ENCODE measurements at regions not wholly inside any gene's neighbourhood (a gene's known extent, or its start where the extent isn't known, plus 50 kb on each side); places are given as distances from the start of the nearest gene placed in this dataset.

DNA sequence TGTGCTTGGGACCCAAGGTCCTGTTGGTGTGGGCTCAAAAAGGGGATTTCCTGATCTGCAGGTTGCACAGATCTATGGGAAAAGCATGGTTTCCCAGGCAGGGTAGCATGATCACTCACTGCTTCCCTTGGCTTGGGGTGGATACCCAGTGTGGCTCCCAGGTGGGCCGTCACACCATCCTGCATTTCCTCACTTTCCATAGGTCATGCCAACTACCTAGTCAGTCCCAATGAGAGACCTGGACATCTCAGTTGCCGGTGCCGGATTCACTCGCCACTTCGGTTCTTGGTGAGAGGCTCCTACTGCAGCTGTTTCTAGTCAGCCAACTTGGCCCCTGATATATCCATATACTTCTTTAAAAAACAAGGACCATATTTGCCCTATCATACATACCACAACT, 503.0 kb downstream of the PCDH17 start:
- no peak overlapping the region for H3K4me3 ChIP-seq (ENCODE audit: insufficient read depth, low read depth, low read length)
- no peaks in the 10 kb centered on the region for H3K27me3 ChIP-seq (ENCODE audit: control insufficient read depth, insufficient read depth, low read length, poor library complexity, severe bottlenecking)
- no peaks in the 10 kb centered on the region for H3K4me1 ChIP-seq (ENCODE audit: control insufficient read depth, insufficient read depth, low read length)
- no peaks in the 10 kb centered on the region for H3K9me3 ChIP-seq (ENCODE audit: control insufficient read depth, low read length)
- WGBS, 2 experiments = 94 to 96% methylated on average over 5 of the region's 5 CpGs
- H3K27ac ChIP-seq (ENCODE audit: insufficient read depth, low read depth, low read length, poor library complexity, severe bottlenecking) = no peak overlapping the region
- H3K36me3 ChIP-seq (ENCODE audit: control insufficient read depth, insufficient read depth, low read length) = no peaks in the 10 kb centered on the region

DNA sequence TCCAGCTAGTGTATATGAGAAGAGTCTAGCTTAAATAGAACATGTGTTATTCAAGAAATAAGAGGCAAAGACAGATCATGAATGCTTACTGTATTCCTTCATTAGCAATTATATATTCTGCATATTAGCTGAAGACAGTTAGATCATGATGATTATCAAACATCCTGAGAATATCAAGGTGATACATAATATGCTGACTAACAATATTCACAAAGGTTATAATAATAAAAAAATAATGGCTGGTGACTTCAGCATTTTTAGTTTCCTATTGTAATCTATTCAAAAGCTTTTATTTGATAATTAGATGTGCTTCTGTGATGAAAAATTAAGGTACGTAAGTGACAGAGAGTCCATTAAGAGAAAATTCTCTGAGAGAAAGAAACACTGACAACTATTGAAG, 511.4 kb downstream of the PCDH17 start:
- no peaks in the 10 kb centered on the region for H3K4me1 ChIP-seq (ENCODE audit: control insufficient read depth, insufficient read depth, low read length)
- no peak overlapping the region for H3K4me3 ChIP-seq (ENCODE audit: insufficient read depth, low read depth, low read length)
- no peaks in the 10 kb centered on the region for H3K9me3 ChIP-seq (ENCODE audit: control insufficient read depth, low read length)
- H3K27ac ChIP-seq (ENCODE audit: insufficient read depth, low read depth, low read length, poor library complexity, severe bottlenecking) = no peak overlapping the region
- no peaks in the 10 kb centered on the region for H3K27me3 ChIP-seq (ENCODE audit: control insufficient read depth, insufficient read depth, low read length, poor library complexity, severe bottlenecking)
- WGBS, 2 experiments = 86 to 100% methylated on average over 1 of the region's 1 CpG
- H3K36me3 ChIP-seq (ENCODE audit: control insufficient read depth, insufficient read depth, low read length) = no peaks in the 10 kb centered on the region

DNA sequence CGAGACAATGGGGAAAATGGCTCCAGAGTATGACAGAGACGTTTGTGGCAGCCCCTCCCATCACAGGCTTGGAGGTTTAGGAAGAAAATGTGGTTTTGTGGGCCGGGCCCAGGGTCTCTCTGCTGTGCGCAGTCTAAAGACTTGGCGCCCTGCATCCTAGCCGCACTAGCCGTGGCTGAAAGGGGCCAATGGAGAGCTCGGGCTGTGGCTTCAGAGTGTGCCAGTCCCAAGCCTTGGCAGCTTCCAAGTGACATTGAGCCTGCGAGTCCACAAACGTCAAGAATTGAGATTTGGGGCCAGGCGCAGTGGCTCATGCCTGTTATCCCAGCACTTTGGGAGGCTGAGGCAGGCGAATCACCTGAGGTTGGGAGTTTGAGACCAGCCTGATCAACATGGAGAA, 513.1 kb downstream of the PCDH17 start:
- Histone ChIP-seq H3K9me3 (ENCODE audit: control insufficient read depth, low read length) (no peaks in the 10 kb centered on the region), H3K27ac (ENCODE audit: insufficient read depth, low read depth, low read length, poor library complexity, severe bottlenecking) (no peak overlapping the region), H3K4me3 (ENCODE audit: insufficient read depth, low read depth, low read length) (no peak overlapping the region), H3K27me3 (ENCODE audit: control insufficient read depth, insufficient read depth, low read length, poor library complexity, severe bottlenecking) (no peaks in the 10 kb centered on the region), H3K36me3 (ENCODE audit: control insufficient read depth, insufficient read depth, low read length) (no peaks in the 10 kb centered on the region), H3K4me1 (ENCODE audit: control insufficient read depth, insufficient read depth, low read length) (no peaks in the 10 kb centered on the region)
- WGBS, 2 experiments = 92 to 94% methylated on average over 12 of the region's 12 CpGs

DNA sequence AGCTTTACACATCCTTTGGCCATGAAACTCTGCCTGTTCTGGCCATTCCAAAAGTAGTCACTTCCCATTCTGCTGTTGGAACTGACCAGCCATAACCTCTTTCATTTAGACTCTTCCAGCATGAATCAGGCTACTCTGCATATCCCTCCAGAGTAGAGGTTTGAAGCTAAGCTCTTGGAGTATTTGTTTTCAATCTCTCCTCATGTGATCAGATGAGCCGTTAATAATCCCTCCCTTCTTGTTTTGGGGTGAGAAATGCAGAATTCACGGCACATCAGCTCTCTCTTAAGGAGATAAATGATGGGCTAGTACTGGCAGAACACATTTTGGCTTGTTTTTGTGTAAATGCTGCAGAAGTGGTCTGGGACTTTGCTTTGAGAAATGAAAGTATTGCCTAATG, 519.9 kb downstream of the PCDH17 start:
- Histone ChIP-seq H3K4me1 (ENCODE audit: control insufficient read depth, insufficient read depth, low read length) (no peaks in the 10 kb centered on the region), H3K36me3 (ENCODE audit: control insufficient read depth, insufficient read depth, low read length) (no peaks in the 10 kb centered on the region), H3K9me3 (ENCODE audit: control insufficient read depth, low read length) (no peaks in the 10 kb centered on the region), H3K4me3 (ENCODE audit: insufficient read depth, low read depth, low read length) (no peak overlapping the region), H3K27me3 (ENCODE audit: control insufficient read depth, insufficient read depth, low read length, poor library complexity, severe bottlenecking) (no peaks in the 10 kb centered on the region), H3K27ac (ENCODE audit: insufficient read depth, low read depth, low read length, poor library complexity, severe bottlenecking) (no peak overlapping the region)
- WGBS, 2 experiments = 94 to 97% methylated on average over 2 of the region's 2 CpGs

- H3K27me3 ChIP-seq (ENCODE audit: control insufficient read depth, insufficient read depth, low read length, poor library complexity, severe bottlenecking) = no peaks in the 10 kb centered on the region
- no peak overlapping the region for H3K4me3 ChIP-seq (ENCODE audit: insufficient read depth, low read depth, low read length)
- H3K9me3 ChIP-seq (ENCODE audit: control insufficient read depth, low read length) = no peaks in the 10 kb centered on the region
- H3K27ac ChIP-seq (ENCODE audit: insufficient read depth, low read depth, low read length, poor library complexity, severe bottlenecking) = no peak overlapping the region
- no peaks in the 10 kb centered on the region for H3K4me1 ChIP-seq (ENCODE audit: control insufficient read depth, insufficient read depth, low read length)
- no peaks in the 10 kb centered on the region for H3K36me3 ChIP-seq (ENCODE audit: control insufficient read depth, insufficient read depth, low read length)
Observed at GRCh38 chr13:58160980-58161379, 529.4 kb downstream of the PCDH17 start.

GRCh38 chr13:58165617-58166016, 534.1 kb downstream of the PCDH17 start:
- H3K36me3 ChIP-seq (ENCODE audit: control insufficient read depth, insufficient read depth, low read length) = no peaks in the 10 kb centered on the region
- 64 to 78% methylated on average over 4 of the region's 4 CpGs for WGBS, 2 experiments
- H3K27ac ChIP-seq (ENCODE audit: insufficient read depth, low read depth, low read length, poor library complexity, severe bottlenecking) = no peak overlapping the region
- no peaks in the 10 kb centered on the region for H3K9me3 ChIP-seq (ENCODE audit: control insufficient read depth, low read length)
- H3K4me3 ChIP-seq (ENCODE audit: insufficient read depth, low read depth, low read length) = no peak overlapping the region
- no peaks in the 10 kb centered on the region for H3K27me3 ChIP-seq (ENCODE audit: control insufficient read depth, insufficient read depth, low read length, poor library complexity, severe bottlenecking)
- H3K4me1 ChIP-seq (ENCODE audit: control insufficient read depth, insufficient read depth, low read length) = no peaks in the 10 kb centered on the region

GRCh38 chr13:58181111-58181510, 549.6 kb downstream of the PCDH17 start:
- Histone ChIP-seq H3K36me3 (ENCODE audit: control insufficient read depth, insufficient read depth, low read length) (no peaks in the 10 kb centered on the region), H3K4me1 (ENCODE audit: control insufficient read depth, insufficient read depth, low read length) (no peaks in the 10 kb centered on the region), H3K4me3 (ENCODE audit: insufficient read depth, low read depth, low read length) (no peak overlapping the region), H3K27me3 (ENCODE audit: control insufficient read depth, insufficient read depth, low read length, poor library complexity, severe bottlenecking) (no peaks in the 10 kb centered on the region), H3K27ac (ENCODE audit: insufficient read depth, low read depth, low read length, poor library complexity, severe bottlenecking) (no peak overlapping the region), H3K9me3 (ENCODE audit: control insufficient read depth, low read length) (no peaks in the 10 kb centered on the region)
- 94 to 96% methylated on average over 3 of the region's 3 CpGs for WGBS, 2 experiments

DNA sequence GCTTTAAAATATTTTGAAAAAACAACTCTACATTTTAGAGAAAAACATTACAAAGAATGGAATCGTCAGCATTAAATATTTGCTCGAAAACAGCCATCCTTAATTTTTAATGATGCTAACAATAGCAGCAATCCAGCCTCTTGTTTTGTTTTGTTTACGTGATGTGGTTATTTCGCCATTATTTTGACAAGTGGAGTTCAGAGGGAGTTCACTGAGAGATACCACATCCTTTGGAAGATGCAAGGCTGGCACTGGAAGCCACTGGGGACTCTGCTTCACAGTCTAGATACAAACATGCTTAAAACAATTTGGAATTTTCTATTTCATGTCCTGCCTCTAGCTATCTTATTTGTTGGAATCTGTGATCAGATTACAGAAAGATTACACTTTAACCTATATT, 556.3 kb downstream of the PCDH17 start:
- no peaks in the 10 kb centered on the region for H3K27me3 ChIP-seq (ENCODE audit: control insufficient read depth, insufficient read depth, low read length, poor library complexity, severe bottlenecking)
- WGBS, 2 experiments = 95 to 96% methylated on average over 4 of the region's 4 CpGs

GRCh38 chr13:58190577-58190976, 559.0 kb downstream of the PCDH17 start:
- Histone ChIP-seq H3K27me3 (ENCODE audit: control insufficient read depth, insufficient read depth, low read length, poor library complexity, severe bottlenecking) (no peaks in the 10 kb centered on the region), H3K9me3 (ENCODE audit: control insufficient read depth, low read length) (no peaks in the 10 kb centered on the region), H3K27ac (ENCODE audit: insufficient read depth, low read depth, low read length, poor library complexity, severe bottlenecking) (no peak overlapping the region), H3K4me3 (ENCODE audit: insufficient read depth, low read depth, low read length) (no peak overlapping the region), H3K36me3 (ENCODE audit: control insufficient read depth, insufficient read depth, low read length) (no peaks in the 10 kb centered on the region), H3K4me1 (ENCODE audit: control insufficient read depth, insufficient read depth, low read length) (no peaks in the 10 kb centered on the region)
- 89 to 92% methylated on average over 4 of the region's 4 CpGs for WGBS, 2 experiments

More for the DNA sequence above, 556.3 kb downstream of the PCDH17 start:
- no peak overlapping the region for H3K4me3 ChIP-seq (ENCODE audit: insufficient read depth, low read depth, low read length)
- no peaks in the 10 kb centered on the region for H3K4me1 ChIP-seq (ENCODE audit: control insufficient read depth, insufficient read depth, low read length)
- no peaks in the 10 kb centered on the region for H3K36me3 ChIP-seq (ENCODE audit: control insufficient read depth, insufficient read depth, low read length)
- no peak overlapping the region for H3K27ac ChIP-seq (ENCODE audit: insufficient read depth, low read depth, low read length, poor library complexity, severe bottlenecking)
- H3K9me3 ChIP-seq (ENCODE audit: control insufficient read depth, low read length) = no peaks in the 10 kb centered on the region

DNA sequence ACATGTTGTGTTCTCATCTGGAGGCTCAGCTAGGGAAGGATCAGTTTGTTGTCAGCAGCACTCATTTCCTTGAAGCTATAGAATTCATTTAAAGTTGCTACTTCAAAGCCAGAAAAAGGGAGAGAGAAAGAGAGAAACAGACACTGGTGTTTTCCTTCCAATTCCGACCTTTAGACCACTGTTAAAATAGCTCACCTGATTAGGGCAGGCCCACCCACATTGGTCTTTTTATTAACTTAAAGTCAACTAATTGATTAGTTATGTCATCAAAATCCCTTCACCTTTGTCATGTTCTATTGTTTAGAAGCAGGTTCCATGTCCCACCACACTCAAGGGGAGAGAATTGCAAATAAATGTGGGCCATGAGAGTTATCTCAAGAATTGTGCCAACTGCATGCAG, 560.2 kb downstream of the PCDH17 start:
- Histone ChIP-seq H3K9me3 (ENCODE audit: control insufficient read depth, low read length) (no peaks in the 10 kb centered on the region), H3K27ac (ENCODE audit: insufficient read depth, low read depth, low read length, poor library complexity, severe bottlenecking) (no peak overlapping the region), H3K4me3 (ENCODE audit: insufficient read depth, low read depth, low read length) (no peak overlapping the region), H3K36me3 (ENCODE audit: control insufficient read depth, insufficient read depth, low read length) (no peaks in the 10 kb centered on the region), H3K4me1 (ENCODE audit: control insufficient read depth, insufficient read depth, low read length) (no peaks in the 10 kb centered on the region), H3K27me3 (ENCODE audit: control insufficient read depth, insufficient read depth, low read length, poor library complexity, severe bottlenecking) (no peaks in the 10 kb centered on the region)
- WGBS, 2 experiments = 91 to 100% methylated on average over 1 of the region's 1 CpG

DNA sequence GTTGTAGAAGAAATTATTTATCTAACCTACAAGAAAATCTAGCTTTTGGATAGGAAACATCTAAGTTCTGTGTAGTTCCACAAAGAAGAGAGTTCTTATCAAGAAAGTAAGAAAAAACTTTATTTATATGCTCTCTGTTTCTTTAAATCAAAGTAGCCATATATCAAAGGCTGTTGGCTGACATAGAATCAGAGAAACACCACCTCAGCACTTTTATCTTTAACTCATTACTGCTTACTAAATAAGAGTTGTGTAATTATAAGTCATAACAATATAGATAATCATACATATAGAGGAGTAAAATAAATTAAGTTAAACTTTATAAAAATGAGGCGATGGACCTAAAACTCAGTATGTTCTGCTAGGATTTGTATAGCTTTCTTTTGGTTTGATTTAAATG, 570.6 kb downstream of the PCDH17 start:
- Histone ChIP-seq H3K4me1 (ENCODE audit: control insufficient read depth, insufficient read depth, low read length) (no peaks in the 10 kb centered on the region), H3K27ac (ENCODE audit: insufficient read depth, low read depth, low read length, poor library complexity, severe bottlenecking) (no peak overlapping the region), H3K27me3 (ENCODE audit: control insufficient read depth, insufficient read depth, low read length, poor library complexity, severe bottlenecking) (no peaks in the 10 kb centered on the region), H3K4me3 (ENCODE audit: insufficient read depth, low read depth, low read length) (no peak overlapping the region), H3K9me3 (ENCODE audit: control insufficient read depth, low read length) (no peaks in the 10 kb centered on the region), H3K36me3 (ENCODE audit: control insufficient read depth, insufficient read depth, low read length) (no peaks in the 10 kb centered on the region)
- WGBS, 2 experiments = 83 to 100% methylated on average over 1 of the region's 1 CpG

All from ectodermal cell (in vitro differentiated cells).